ENCODE measurements at regions not wholly inside any gene's neighbourhood (a gene's known extent, or its start where the extent isn't known, plus 50 kb on each side); places are given as distances from the start of the nearest gene placed in this dataset.

GRCh38 chr14:51424041-51424440 is 184.0 kb downstream of the TMX1 start:
- H3K9ac ChIP-seq (ENCODE audit: low read depth in 1 of 2, low read length in 2 of 2), result no peak overlapping the region
- peaks cover 3% of the 10 kb centered on the region in 2 donors for H3K9me3 ChIP-seq (ENCODE audit: control insufficient read depth in 2 of 2, low read length in 2 of 2)
- no peak overlapping the region for H3K4me3 ChIP-seq (ENCODE audit: low read length in 2 of 2)
- H3K36me3 ChIP-seq (ENCODE audit: control insufficient read depth in 2 of 2, insufficient read depth in 2 of 2, low read length in 2 of 2), result no peaks in the 10 kb centered on the region
- no peak overlapping the region for H3K27ac ChIP-seq (ENCODE audit: low read depth in 2 of 2, low read length in 2 of 2)
- H3K4me1 ChIP-seq (ENCODE audit: control insufficient read depth in 2 of 2, insufficient read depth in 2 of 2, low read length in 2 of 2), result peaks cover 0 to 2% of the 10 kb centered on the region in 2 donors
- peaks cover 0 to 3% of the 10 kb centered on the region in 2 donors for H3K27me3 ChIP-seq (ENCODE audit: control insufficient read depth in 2 of 2, insufficient read depth in 2 of 2, low read length in 2 of 2)

GRCh38 chr14:51424561-51425251 is 184.7 kb downstream of the TMX1 start:
- Histone ChIP-seq H3K36me3 (ENCODE audit: control insufficient read depth in 2 of 2, insufficient read depth in 2 of 2, low read length in 2 of 2) (no peaks in the 10 kb centered on the region), H3K9ac (ENCODE audit: low read depth in 1 of 2, low read length in 2 of 2) (no peak overlapping the region), H3K9me3 (ENCODE audit: control insufficient read depth in 2 of 2, low read length in 2 of 2) (peaks cover 2 to 3% of the 10 kb centered on the region in 2 donors), H3K27ac (ENCODE audit: low read depth in 2 of 2, low read length in 2 of 2) (peak overlapping the region in 1 of 2 donors; percentile 44), H3K4me3 (ENCODE audit: low read length in 2 of 2) (no peak overlapping the region), H3K27me3 (ENCODE audit: control insufficient read depth in 2 of 2, insufficient read depth in 2 of 2, low read length in 2 of 2) (peaks cover 0 to 3% of the 10 kb centered on the region in 2 donors), H3K4me1 (ENCODE audit: control insufficient read depth in 2 of 2, insufficient read depth in 2 of 2, low read length in 2 of 2) (peaks cover 0 to 2% of the 10 kb centered on the region in 2 donors)

GRCh38 chr14:51428981-51429380 is 188.9 kb downstream of the TMX1 start:
- Histone ChIP-seq H3K9ac (ENCODE audit: low read depth in 1 of 2, low read length in 2 of 2) (no peak overlapping the region), H3K4me3 (ENCODE audit: low read length in 2 of 2) (no peak overlapping the region), H3K36me3 (ENCODE audit: control insufficient read depth in 2 of 2, insufficient read depth in 2 of 2, low read length in 2 of 2) (no peaks in the 10 kb centered on the region), H3K27me3 (ENCODE audit: control insufficient read depth in 2 of 2, insufficient read depth in 2 of 2, low read length in 2 of 2) (peaks cover 0 to 3% of the 10 kb centered on the region in 2 donors), H3K27ac (ENCODE audit: low read depth in 2 of 2, low read length in 2 of 2) (no peak overlapping the region), H3K4me1 (ENCODE audit: control insufficient read depth in 2 of 2, insufficient read depth in 2 of 2, low read length in 2 of 2) (peaks cover 0 to 2% of the 10 kb centered on the region in 2 donors), H3K9me3 (ENCODE audit: control insufficient read depth in 2 of 2, low read length in 2 of 2) (no peaks in the 10 kb centered on the region)

- H3K9me3 ChIP-seq (ENCODE audit: control insufficient read depth in 2 of 2, low read length in 2 of 2), result no peaks in the 10 kb centered on the region
- H3K4me1 ChIP-seq (ENCODE audit: control insufficient read depth in 2 of 2, insufficient read depth in 2 of 2, low read length in 2 of 2), result peaks cover 0 to under 1% of the 10 kb centered on the region in 2 donors
- H3K9ac ChIP-seq (ENCODE audit: low read depth in 1 of 2, low read length in 2 of 2), result no peak overlapping the region
- H3K27me3 ChIP-seq (ENCODE audit: control insufficient read depth in 2 of 2, insufficient read depth in 2 of 2, low read length in 2 of 2), result peaks cover 0 to 3% of the 10 kb centered on the region in 2 donors
- no peak overlapping the region for H3K27ac ChIP-seq (ENCODE audit: low read depth in 2 of 2, low read length in 2 of 2)
- no peaks in the 10 kb centered on the region for H3K36me3 ChIP-seq (ENCODE audit: control insufficient read depth in 2 of 2, insufficient read depth in 2 of 2, low read length in 2 of 2)
- H3K4me3 ChIP-seq (ENCODE audit: low read length in 2 of 2), result no peak overlapping the region
Observed at GRCh38 chr14:51430079-51430478, 190.0 kb downstream of the TMX1 start.

GRCh38 chr14:51430633-51431032 is 190.6 kb downstream of the TMX1 start:
- no peaks in the 10 kb centered on the region for H3K36me3 ChIP-seq (ENCODE audit: control insufficient read depth in 2 of 2, insufficient read depth in 2 of 2, low read length in 2 of 2)
- H3K27ac ChIP-seq (ENCODE audit: low read depth in 2 of 2, low read length in 2 of 2), result no peak overlapping the region
- H3K4me3 ChIP-seq (ENCODE audit: low read length in 2 of 2), result no peak overlapping the region

GRCh38 chr14:51431033-51431709 is 191.1 kb downstream of the TMX1 start:
- H3K9me3 ChIP-seq (ENCODE audit: control insufficient read depth in 2 of 2, low read length in 2 of 2), result no peaks in the 10 kb centered on the region
- no peaks in the 10 kb centered on the region for H3K36me3 ChIP-seq (ENCODE audit: control insufficient read depth in 2 of 2, insufficient read depth in 2 of 2, low read length in 2 of 2)
- no peak overlapping the region for H3K27ac ChIP-seq (ENCODE audit: low read depth in 2 of 2, low read length in 2 of 2)
- H3K9ac ChIP-seq (ENCODE audit: low read depth in 1 of 2, low read length in 2 of 2), result no peak overlapping the region
- H3K4me3 ChIP-seq (ENCODE audit: low read length in 2 of 2), result no peak overlapping the region
- no peaks in the 10 kb centered on the region for H3K4me1 ChIP-seq (ENCODE audit: control insufficient read depth in 2 of 2, insufficient read depth in 2 of 2, low read length in 2 of 2)
- H3K27me3 ChIP-seq (ENCODE audit: control insufficient read depth in 2 of 2, insufficient read depth in 2 of 2, low read length in 2 of 2), result no peaks in the 10 kb centered on the region

More at GRCh38 chr14:51430633-51431032, 190.6 kb downstream of the TMX1 start:
- Histone ChIP-seq H3K9ac (ENCODE audit: low read depth in 1 of 2, low read length in 2 of 2) (no peak overlapping the region), H3K9me3 (ENCODE audit: control insufficient read depth in 2 of 2, low read length in 2 of 2) (no peaks in the 10 kb centered on the region), H3K27me3 (ENCODE audit: control insufficient read depth in 2 of 2, insufficient read depth in 2 of 2, low read length in 2 of 2) (peaks cover 0 to 3% of the 10 kb centered on the region in 2 donors), H3K4me1 (ENCODE audit: control insufficient read depth in 2 of 2, insufficient read depth in 2 of 2, low read length in 2 of 2) (no peaks in the 10 kb centered on the region)

- Histone ChIP-seq H3K27me3 (ENCODE audit: control insufficient read depth in 2 of 2, insufficient read depth in 2 of 2, low read length in 2 of 2) (no peaks in the 10 kb centered on the region), H3K9ac (ENCODE audit: low read depth in 1 of 2, low read length in 2 of 2) (no peak overlapping the region), H3K36me3 (ENCODE audit: control insufficient read depth in 2 of 2, insufficient read depth in 2 of 2, low read length in 2 of 2) (no peaks in the 10 kb centered on the region), H3K9me3 (ENCODE audit: control insufficient read depth in 2 of 2, low read length in 2 of 2) (no peaks in the 10 kb centered on the region), H3K4me3 (ENCODE audit: low read length in 2 of 2) (no peak overlapping the region), H3K27ac (ENCODE audit: low read depth in 2 of 2, low read length in 2 of 2) (no peak overlapping the region), H3K4me1 (ENCODE audit: control insufficient read depth in 2 of 2, insufficient read depth in 2 of 2, low read length in 2 of 2) (no peaks in the 10 kb centered on the region)
Observed at GRCh38 chr14:51431741-51432140, 191.7 kb downstream of the TMX1 start.

- H3K4me1 ChIP-seq (ENCODE audit: control insufficient read depth in 2 of 2, insufficient read depth in 2 of 2, low read length in 2 of 2), result no peaks in the 10 kb centered on the region
- no peaks in the 10 kb centered on the region for H3K9me3 ChIP-seq (ENCODE audit: control insufficient read depth in 2 of 2, low read length in 2 of 2)
- no peak overlapping the region for H3K9ac ChIP-seq (ENCODE audit: low read depth in 1 of 2, low read length in 2 of 2)
- no peak overlapping the region for H3K27ac ChIP-seq (ENCODE audit: low read depth in 2 of 2, low read length in 2 of 2)
- H3K4me3 ChIP-seq (ENCODE audit: low read length in 2 of 2), result no peak overlapping the region
- H3K36me3 ChIP-seq (ENCODE audit: control insufficient read depth in 2 of 2, insufficient read depth in 2 of 2, low read length in 2 of 2), result no peaks in the 10 kb centered on the region
- H3K27me3 ChIP-seq (ENCODE audit: control insufficient read depth in 2 of 2, insufficient read depth in 2 of 2, low read length in 2 of 2), result no peaks in the 10 kb centered on the region
Observed at GRCh38 chr14:51432302-51432948, 192.4 kb downstream of the TMX1 start.

GRCh38 chr14:51436630-51437029 is 196.6 kb downstream of the TMX1 start:
- H3K9ac ChIP-seq (ENCODE audit: low read depth in 1 of 2, low read length in 2 of 2), result no peak overlapping the region
- H3K4me1 ChIP-seq (ENCODE audit: control insufficient read depth in 2 of 2, insufficient read depth in 2 of 2, low read length in 2 of 2), result no peaks in the 10 kb centered on the region
- H3K9me3 ChIP-seq (ENCODE audit: control insufficient read depth in 2 of 2, low read length in 2 of 2), result no peaks in the 10 kb centered on the region
- no peaks in the 10 kb centered on the region for H3K27me3 ChIP-seq (ENCODE audit: control insufficient read depth in 2 of 2, insufficient read depth in 2 of 2, low read length in 2 of 2)
- H3K4me3 ChIP-seq (ENCODE audit: low read length in 2 of 2), result no peak overlapping the region
- H3K27ac ChIP-seq (ENCODE audit: low read depth in 2 of 2, low read length in 2 of 2), result no peak overlapping the region
- no peaks in the 10 kb centered on the region for H3K36me3 ChIP-seq (ENCODE audit: control insufficient read depth in 2 of 2, insufficient read depth in 2 of 2, low read length in 2 of 2)

- Histone ChIP-seq H3K27ac (ENCODE audit: low read depth in 2 of 2, low read length in 2 of 2) (no peak overlapping the region), H3K4me3 (ENCODE audit: low read length in 2 of 2) (no peak overlapping the region), H3K4me1 (ENCODE audit: control insufficient read depth in 2 of 2, insufficient read depth in 2 of 2, low read length in 2 of 2) (no peaks in the 10 kb centered on the region), H3K9ac (ENCODE audit: low read depth in 1 of 2, low read length in 2 of 2) (no peak overlapping the region), H3K9me3 (ENCODE audit: control insufficient read depth in 2 of 2, low read length in 2 of 2) (no peaks in the 10 kb centered on the region), H3K36me3 (ENCODE audit: control insufficient read depth in 2 of 2, insufficient read depth in 2 of 2, low read length in 2 of 2) (no peaks in the 10 kb centered on the region), H3K27me3 (ENCODE audit: control insufficient read depth in 2 of 2, insufficient read depth in 2 of 2, low read length in 2 of 2) (no peaks in the 10 kb centered on the region)
Observed at GRCh38 chr14:51439896-51440295, 199.8 kb downstream of the TMX1 start.
